IMR-90 (cell line): ENCODE measurements at regions not wholly inside any gene's neighbourhood (a gene's known extent, or its start where the extent isn't known, plus 50 kb on each side); places are given as distances from the start of the nearest gene placed in this dataset.

Experiments used
- BHLHE40 ChIP-seq: fragments of 150-350 bp; IDR thresholded peaks from 2 replicates; pipeline ENCODE4 v1.6.1; 2016; ENCODE audit warnings: mild to moderate bottlenecking, low read depth, low read length
- CEBPB ChIP-seq: IDR thresholded peaks from 2 replicates; pipeline ENCODE4 v1.6.1; 2012; ENCODE audit warnings: low read depth, low read length, improper control_type of control experiment
- CTCF ChIP-seq: conservative IDR thresholded peaks from 2 replicates; pipeline ENCODE4 v1.5.1; 2012; ENCODE audit warnings: mild to moderate bottlenecking, low read depth, low read length, improper control_type of control experiment
- ELK1 ChIP-seq: fragments of 150-350 bp; IDR thresholded peaks from 2 replicates; pipeline ENCODE4 v1.6.1; 2016; ENCODE audit warnings: low read depth, mild to moderate bottlenecking, low read length, moderate library complexity, borderline replicate concordance
- FOS ChIP-seq: fragments of 150-350 bp; IDR thresholded peaks from 2 replicates; pipeline ENCODE4 v1.6.1; 2016; ENCODE audit warnings: low read depth, low read length
- MAFK ChIP-seq: IDR thresholded peaks from 2 replicates; pipeline ENCODE4 v1.6.1; 2012; ENCODE audit warnings: low read depth, low read length, improper control_type of control experiment
- MXI1 ChIP-seq: IDR thresholded peaks from 2 replicates; pipeline ENCODE4 v1.6.1; 2012; ENCODE audit warnings: low read depth, mild to moderate bottlenecking, low read length, moderate library complexity, borderline replicate concordance
- POLR2A ChIP-seq: IDR thresholded peaks from 2 replicates; pipeline ENCODE4 v1.6.1; 2012; ENCODE audit warnings: mild to moderate bottlenecking, low read depth, low read length
- RAD21 ChIP-seq: IDR thresholded peaks from 2 replicates; pipeline ENCODE4 v1.6.1; 2012; ENCODE audit warnings: low read length, improper control_type of control experiment
- RFX5 ChIP-seq: IDR thresholded peaks from 2 replicates; pipeline ENCODE4 v1.8.0; 2012; ENCODE audit warnings: low read depth, mild to moderate bottlenecking, low read length, moderate library complexity
- SMC3 ChIP-seq: fragments of 150-350 bp; IDR thresholded peaks from 2 replicates; pipeline ENCODE4 v1.6.1; 2016; ENCODE audit warnings: low read depth, mild to moderate bottlenecking, antibody characterized with exemption, low read length, moderate library complexity
- USF2 ChIP-seq: fragments of 150-350 bp; IDR thresholded peaks from 2 replicates; pipeline ENCODE4 v1.6.1; 2017; ENCODE audit warnings: mild to moderate bottlenecking, antibody characterized with exemption, low read length, low read depth

GRCh38 chr11:24122291-24122690 is 374.6 kb upstream of the LUZP2 start:
- no peak for TF ChIP-seq MAFK
- TF ChIP-seq CTCF = no peak
- no peak for TF ChIP-seq POLR2A
- no peak for TF ChIP-seq RAD21
- TF ChIP-seq USF2 = no peak
- no peak for TF ChIP-seq CEBPB
- no peak for TF ChIP-seq SMC3
- no peak for TF ChIP-seq BHLHE40
- TF ChIP-seq RFX5 = no peak
- no peak for TF ChIP-seq MXI1
- TF ChIP-seq ELK1 = no peak
- TF ChIP-seq FOS = no peak
